Heart right ventricle (tissue), 16 donors: ENCODE measurements at regions not wholly inside any gene's neighbourhood (a gene's known extent, or its start where the extent isn't known, plus 50 kb on each side); places are given as distances from the start of the nearest gene placed in this dataset.

Source experiments
- ATAC-seq, 8 donors: fragments of 200-7000 bp; cut with Tn5 transposase; one replicate each; pipeline ENCODE4 v1.9.1; 2020; ENCODE audit warnings: mild to moderate bottlenecking in 8 of 8, moderate library complexity in 8 of 8, moderate number of reproducible peaks in 1 of 8
- DNase-seq, 2 donors: peaks; one replicate each; pipeline ENCODE4 v3.0.0-alpha.2; 2020
- H3K27ac ChIP-seq, 10 donors: fragments of 200-600 bp; sonication (generic) in 2 of 10; one replicate each; pipeline versions ENCODE4 v1.5.0 to v1.8.0; 2020 to 2022; ENCODE audit warnings: mild to moderate bottlenecking in 3 of 10
- H3K27me3 ChIP-seq, 7 donors: fragments of 200-600 bp; one replicate each; pipeline ENCODE4 v1.8.0; 2021 to 2022; ENCODE audit warnings: mild to moderate bottlenecking in 2 of 7
- H3K36me3 ChIP-seq, 9 donors: fragments of 200-600 bp; sonication (generic) in 1 of 9; one replicate each; pipeline versions ENCODE4 v1.5.0 to v1.8.0; 2020 to 2022; ENCODE audit warnings: mild to moderate bottlenecking in 2 of 9
- H3K4me1 ChIP-seq, 9 donors: fragments of 200-600 bp; sonication (generic) in 1 of 9; one replicate each; pipeline versions ENCODE4 v1.5.0 to v1.8.0; 2020 to 2022; ENCODE audit warnings: mild to moderate bottlenecking in 4 of 9
- H3K4me3 ChIP-seq, 10 donors: fragments of 200-600 bp; sonication (generic) in 2 of 10; one replicate each; pipeline versions ENCODE4 v1.5.0 to v1.8.0; 2020 to 2022; ENCODE audit warnings: mild to moderate bottlenecking in 7 of 10, moderate library complexity in 2 of 10
- H3K9me3 ChIP-seq, 11 donors: fragments of 200-600 bp in 10 of 11; sonication (generic) in 2 of 11; one replicate each; pipeline versions ENCODE4 v1.5.0 to v1.8.0; 2013 to 2022; ENCODE audit warnings: mild to moderate bottlenecking in 2 of 11, control low read depth in 1 of 11, moderate library complexity in 1 of 11
- CTCF ChIP-seq, 9 donors: fragments of 200-600 bp; sonication (generic) in 2 of 9; IDR thresholded peaks; one replicate each; pipeline versions ENCODE4 v1.5.0 to v1.8.0; 2021 to 2022; ENCODE audit warnings: antibody characterized with exemption in 9 of 9, mild to moderate bottlenecking in 5 of 9, moderate library complexity in 1 of 9
- WGBS, 2 donors: extraction: QIAGEN DNeasy Blood & Tissue Kit; methylation state at CpG; one replicate each; pipeline ENCODE4 v1.1.7; 2013; ENCODE audit warnings: inconsistent platforms in 1 of 2; 5-methylcytosine and 5-hydroxymethylcytosine counted together
- intact Hi-C, 10 donors: fragments of 100-400 bp; cut with DNase I; formaldehyde crosslinking; loops; one replicate each; pipeline versions ENCODE4 v1.11.1 to v1.14.2; 2022
- donor health status: Arrhythmogenic right ventricular cardiomyopathy.
- donor health status: ischemic (EF 13 %, LVEDD 7.1; RV severe dilation, severe dysfunction).
- donor health status: healthy with polysubstance abuse.
- donor health status: DM: no; HTN: yes; CAD: no.
- donor health status: DM: no; HTN: no; CAD: no.
- donor health status: ischemic (EF 25% LVEDD 6.9; RV normal size, moderate dysfunction).
- donor health status: ischemic (EF 25% LVEDD 5.7; RV mildly dilated, moderate dysfunction).
- donor health status: healthy.
- donor health status: DM: yes; HTN: yes; CAD: no.
- donor health status: Ischemic cardiomyopathy.
- donor health status: ischemic (EF 35%, LVEDD 5.7; RV mildly dilated, moderate dysfunction).
- donor health status: nonischemic (EF 11% LVEDD 7.7; RV severe dilation, severe dysfunction).
- donor health status: DM: yes; HTN: yes; CAD: no.
- donor health status: PGD.
- donor health status: ischemic (EF 29% LVEDD 5.4; RV normal size, mild dysfunction).
- donor health status: nonischemic (EF 23%, LVEDD 6.1; RV moderate dilation, normal function).

- intact Hi-C loops: no loop called here
- 59 to 61% methylated on average over 18 of the region's 18 CpGs for WGBS, 2 donors
- no peak for TF ChIP-seq CTCF (IDR thresholded peaks at IDR 0.05)
- H3K27ac ChIP-seq: no peak overlapping the region
- peaks cover 0 to 4% (median 0%) of the 10 kb centered on the region in 11 donors for H3K9me3 ChIP-seq
- no peak overlapping the region for H3K4me3 ChIP-seq
- no peak for DNase-seq
- H3K4me1 ChIP-seq: no peaks in the 10 kb centered on the region
- no peaks in the 10 kb centered on the region for H3K36me3 ChIP-seq
- H3K27me3 ChIP-seq: peaks cover 0 to 47% (median 30%) of the 10 kb centered on the region in 7 donors
- ATAC-seq: no peak
Observed at GRCh38 chr22:49381595-49382450, 445.9 kb downstream of the BRD1 start.

- H3K27ac ChIP-seq: no peak overlapping the region
- 55 to 57% methylated on average over 1 of the region's 1 CpG for WGBS, 2 donors
- no peaks in the 10 kb centered on the region for H3K4me1 ChIP-seq
- TF ChIP-seq CTCF (IDR thresholded peaks at IDR 0.05): no peak
- no peaks in the 10 kb centered on the region for H3K36me3 ChIP-seq
- intact Hi-C loops: no loop called here
- ATAC-seq: no peak
- no peak overlapping the region for H3K4me3 ChIP-seq
- DNase-seq: no peak
- H3K27me3 ChIP-seq: peaks cover 0 to 47% (median 30%) of the 10 kb centered on the region in 7 donors
- peaks cover 0 to 4% (median 0%) of the 10 kb centered on the region in 11 donors for H3K9me3 ChIP-seq
Observed at GRCh38 chr22:49380828-49381114, 446.9 kb downstream of the BRD1 start.

GRCh38 chr22:49380095-49380827, 447.4 kb downstream of the BRD1 start:
- WGBS, 2 donors: 60 to 70% methylated on average over 12 of the region's 12 CpGs
- ATAC-seq: no peak
- H3K4me3 ChIP-seq: no peak overlapping the region
- TF ChIP-seq CTCF (IDR thresholded peaks at IDR 0.05): no peak
- H3K9me3 ChIP-seq: peaks cover 0 to 4% (median 0%) of the 10 kb centered on the region in 11 donors
- H3K27me3 ChIP-seq: peaks cover 0 to 47% (median 34%) of the 10 kb centered on the region in 7 donors
- intact Hi-C loops: no loop called here
- no peaks in the 10 kb centered on the region for H3K4me1 ChIP-seq
- H3K36me3 ChIP-seq: no peaks in the 10 kb centered on the region
- no peak overlapping the region for H3K27ac ChIP-seq
- no peak for DNase-seq

GRCh38 chr22:49377306-49377705, 450.4 kb downstream of the BRD1 start:
- DNase-seq: no peak
- 78 to 86% methylated on average over 13 of the region's 13 CpGs for WGBS, 2 donors
- H3K9me3 ChIP-seq: no peaks in the 10 kb centered on the region

More at GRCh38 chr22:49377306-49377705, 450.4 kb downstream of the BRD1 start:
- Histone ChIP-seq H3K27ac (no peak overlapping the region), H3K4me1 (no peaks in the 10 kb centered on the region), H3K36me3 (no peaks in the 10 kb centered on the region), H3K4me3 (no peak overlapping the region), H3K27me3 (peaks cover 0 to 56% (median 32%) of the 10 kb centered on the region in 7 donors)
- ATAC-seq: no peak
- no peak for TF ChIP-seq CTCF (IDR thresholded peaks at IDR 0.05)
- intact Hi-C loops: no loop called here
